ENCODE measurements at regions not wholly inside any gene's neighbourhood (a gene's known extent, or its start where the extent isn't known, plus 50 kb on each side); places are given as distances from the start of the nearest gene placed in this dataset.

- H3K9me3 ChIP-seq (ENCODE audit: low read length) = no peaks in the 10 kb centered on the region
- no peak overlapping the region for H3K4me3 ChIP-seq (ENCODE audit: low read depth in 1 of 2, low read length in 2 of 2)
- no peak overlapping the region for H3K27ac ChIP-seq (ENCODE audit: low read depth, low read length)
- no peaks in the 10 kb centered on the region for H3K27me3 ChIP-seq (ENCODE audit: control insufficient read depth in 1 of 2, insufficient read depth in 2 of 2, low read length in 2 of 2)
- H3K9ac ChIP-seq (ENCODE audit: low read length) = no peak overlapping the region
- no peaks in the 10 kb centered on the region for H3K36me3 ChIP-seq (ENCODE audit: insufficient read depth, low read length)
- H3K4me1 ChIP-seq (ENCODE audit: insufficient read depth, low read length) = no peaks in the 10 kb centered on the region
Observed at GRCh38 chr5:93044859-93045666, 536.0 kb downstream of the NR2F1-AS1 start.

GRCh38 chr5:93039888-93040287 lies 541.1 kb downstream of the NR2F1-AS1 start:
- Histone ChIP-seq H3K4me3 (ENCODE audit: low read depth in 1 of 2, low read length in 2 of 2) (no peak overlapping the region), H3K9me3 (ENCODE audit: low read length) (no peaks in the 10 kb centered on the region), H3K36me3 (ENCODE audit: insufficient read depth, low read length) (no peaks in the 10 kb centered on the region), H3K27ac (ENCODE audit: low read depth, low read length) (no peak overlapping the region), H3K9ac (ENCODE audit: low read length) (no peak overlapping the region), H3K4me1 (ENCODE audit: insufficient read depth, low read length) (no peaks in the 10 kb centered on the region), H3K27me3 (ENCODE audit: control insufficient read depth in 1 of 2, insufficient read depth in 2 of 2, low read length in 2 of 2) (no peaks in the 10 kb centered on the region)

- no peak overlapping the region for H3K9ac ChIP-seq (ENCODE audit: low read length)
- no peaks in the 10 kb centered on the region for H3K36me3 ChIP-seq (ENCODE audit: insufficient read depth, low read length)
- H3K4me3 ChIP-seq (ENCODE audit: low read depth in 1 of 2, low read length in 2 of 2) = no peak overlapping the region
- no peak overlapping the region for H3K27ac ChIP-seq (ENCODE audit: low read depth, low read length)
- no peaks in the 10 kb centered on the region for H3K27me3 ChIP-seq (ENCODE audit: control insufficient read depth in 1 of 2, insufficient read depth in 2 of 2, low read length in 2 of 2)
- no peaks in the 10 kb centered on the region for H3K9me3 ChIP-seq (ENCODE audit: low read length)
- no peaks in the 10 kb centered on the region for H3K4me1 ChIP-seq (ENCODE audit: insufficient read depth, low read length)
Observed at GRCh38 chr5:93034621-93035590, 546.1 kb downstream of the NR2F1-AS1 start.

GRCh38 chr5:93022796-93023447 lies 558.1 kb downstream of the NR2F1-AS1 start:
- no peaks in the 10 kb centered on the region for H3K36me3 ChIP-seq (ENCODE audit: insufficient read depth, low read length)
- H3K9me3 ChIP-seq (ENCODE audit: low read length) = no peaks in the 10 kb centered on the region
- no peak overlapping the region for H3K4me3 ChIP-seq (ENCODE audit: low read depth in 1 of 2, low read length in 2 of 2)
- no peak overlapping the region for H3K27ac ChIP-seq (ENCODE audit: low read depth, low read length)
- H3K9ac ChIP-seq (ENCODE audit: low read length) = no peak overlapping the region
- no peaks in the 10 kb centered on the region for H3K4me1 ChIP-seq (ENCODE audit: insufficient read depth, low read length)
- no peaks in the 10 kb centered on the region for H3K27me3 ChIP-seq (ENCODE audit: control insufficient read depth in 1 of 2, insufficient read depth in 2 of 2, low read length in 2 of 2)

- Histone ChIP-seq H3K9ac (ENCODE audit: low read length) (no peak overlapping the region), H3K4me3 (ENCODE audit: low read depth in 1 of 2, low read length in 2 of 2) (no peak overlapping the region), H3K27me3 (ENCODE audit: control insufficient read depth in 1 of 2, insufficient read depth in 2 of 2, low read length in 2 of 2) (no peaks in the 10 kb centered on the region), H3K36me3 (ENCODE audit: insufficient read depth, low read length) (no peaks in the 10 kb centered on the region), H3K4me1 (ENCODE audit: insufficient read depth, low read length) (no peaks in the 10 kb centered on the region), H3K27ac (ENCODE audit: low read depth, low read length) (no peak overlapping the region), H3K9me3 (ENCODE audit: low read length) (no peaks in the 10 kb centered on the region)
Observed at GRCh38 chr5:93022211-93022610, 558.8 kb downstream of the NR2F1-AS1 start.

GRCh38 chr5:93019896-93020295 lies 561.1 kb downstream of the NR2F1-AS1 start:
- H3K27me3 ChIP-seq (ENCODE audit: control insufficient read depth in 1 of 2, insufficient read depth in 2 of 2, low read length in 2 of 2) = no peaks in the 10 kb centered on the region
- no peak overlapping the region for H3K27ac ChIP-seq (ENCODE audit: low read depth, low read length)
- no peaks in the 10 kb centered on the region for H3K4me1 ChIP-seq (ENCODE audit: insufficient read depth, low read length)
- no peaks in the 10 kb centered on the region for H3K9me3 ChIP-seq (ENCODE audit: low read length)
- no peak overlapping the region for H3K4me3 ChIP-seq (ENCODE audit: low read depth in 1 of 2, low read length in 2 of 2)
- H3K36me3 ChIP-seq (ENCODE audit: insufficient read depth, low read length) = no peaks in the 10 kb centered on the region
- no peak overlapping the region for H3K9ac ChIP-seq (ENCODE audit: low read length)

GRCh38 chr5:93018461-93018860 lies 562.6 kb downstream of the NR2F1-AS1 start:
- no peak overlapping the region for H3K9ac ChIP-seq (ENCODE audit: low read length)
- H3K4me3 ChIP-seq (ENCODE audit: low read depth in 1 of 2, low read length in 2 of 2) = no peak overlapping the region
- no peaks in the 10 kb centered on the region for H3K27me3 ChIP-seq (ENCODE audit: control insufficient read depth in 1 of 2, insufficient read depth in 2 of 2, low read length in 2 of 2)
- no peaks in the 10 kb centered on the region for H3K36me3 ChIP-seq (ENCODE audit: insufficient read depth, low read length)
- no peaks in the 10 kb centered on the region for H3K4me1 ChIP-seq (ENCODE audit: insufficient read depth, low read length)
- no peaks in the 10 kb centered on the region for H3K9me3 ChIP-seq (ENCODE audit: low read length)
- H3K27ac ChIP-seq (ENCODE audit: low read depth, low read length) = no peak overlapping the region

- Histone ChIP-seq H3K4me3 (ENCODE audit: low read depth in 1 of 2, low read length in 2 of 2) (no peak overlapping the region), H3K27me3 (ENCODE audit: control insufficient read depth in 1 of 2, insufficient read depth in 2 of 2, low read length in 2 of 2) (no peaks in the 10 kb centered on the region), H3K9me3 (ENCODE audit: low read length) (no peaks in the 10 kb centered on the region), H3K4me1 (ENCODE audit: insufficient read depth, low read length) (no peaks in the 10 kb centered on the region), H3K27ac (ENCODE audit: low read depth, low read length) (no peak overlapping the region), H3K36me3 (ENCODE audit: insufficient read depth, low read length) (no peaks in the 10 kb centered on the region), H3K9ac (ENCODE audit: low read length) (no peak overlapping the region)
Observed at GRCh38 chr5:93017849-93018248, 563.2 kb downstream of the NR2F1-AS1 start.

- no peaks in the 10 kb centered on the region for H3K4me1 ChIP-seq (ENCODE audit: insufficient read depth, low read length)
- no peak overlapping the region for H3K4me3 ChIP-seq (ENCODE audit: low read depth in 1 of 2, low read length in 2 of 2)
- H3K9ac ChIP-seq (ENCODE audit: low read length) = no peak overlapping the region
Observed at GRCh38 chr5:93017376-93017775, 563.6 kb downstream of the NR2F1-AS1 start.

GRCh38 chr5:93010616-93011015 lies 570.4 kb downstream of the NR2F1-AS1 start:
- Histone ChIP-seq H3K36me3 (ENCODE audit: insufficient read depth, low read length) (no peaks in the 10 kb centered on the region), H3K9ac (ENCODE audit: low read length) (no peak overlapping the region), H3K4me1 (ENCODE audit: insufficient read depth, low read length) (no peaks in the 10 kb centered on the region), H3K27ac (ENCODE audit: low read depth, low read length) (no peak overlapping the region), H3K4me3 (ENCODE audit: low read depth in 1 of 2, low read length in 2 of 2) (no peak overlapping the region), H3K9me3 (ENCODE audit: low read length) (no peaks in the 10 kb centered on the region), H3K27me3 (ENCODE audit: control insufficient read depth in 1 of 2, insufficient read depth in 2 of 2, low read length in 2 of 2) (no peaks in the 10 kb centered on the region)

More at GRCh38 chr5:93017376-93017775, 563.6 kb downstream of the NR2F1-AS1 start:
- no peaks in the 10 kb centered on the region for H3K9me3 ChIP-seq (ENCODE audit: low read length)
- H3K36me3 ChIP-seq (ENCODE audit: insufficient read depth, low read length) = no peaks in the 10 kb centered on the region
- no peaks in the 10 kb centered on the region for H3K27me3 ChIP-seq (ENCODE audit: control insufficient read depth in 1 of 2, insufficient read depth in 2 of 2, low read length in 2 of 2)
- H3K27ac ChIP-seq (ENCODE audit: low read depth, low read length) = no peak overlapping the region

- H3K9ac ChIP-seq (ENCODE audit: low read length) = no peak overlapping the region
- no peaks in the 10 kb centered on the region for H3K36me3 ChIP-seq (ENCODE audit: insufficient read depth, low read length)
- no peak overlapping the region for H3K27ac ChIP-seq (ENCODE audit: low read depth, low read length)
- no peak overlapping the region for H3K4me3 ChIP-seq (ENCODE audit: low read depth in 1 of 2, low read length in 2 of 2)
- H3K4me1 ChIP-seq (ENCODE audit: insufficient read depth, low read length) = peaks cover under 1% of the 10 kb centered on the region
- no peaks in the 10 kb centered on the region for H3K9me3 ChIP-seq (ENCODE audit: low read length)
- H3K27me3 ChIP-seq (ENCODE audit: control insufficient read depth in 1 of 2, insufficient read depth in 2 of 2, low read length in 2 of 2) = no peaks in the 10 kb centered on the region
Observed at GRCh38 chr5:93010037-93010436, 571.0 kb downstream of the NR2F1-AS1 start.

Data from muscle layer of colon (tissue), 2 donors.